ENCODE measurements at regions not wholly inside any gene's neighbourhood (a gene's known extent, or its start where the extent isn't known, plus 50 kb on each side); places are given as distances from the start of the nearest gene placed in this dataset.

DNA sequence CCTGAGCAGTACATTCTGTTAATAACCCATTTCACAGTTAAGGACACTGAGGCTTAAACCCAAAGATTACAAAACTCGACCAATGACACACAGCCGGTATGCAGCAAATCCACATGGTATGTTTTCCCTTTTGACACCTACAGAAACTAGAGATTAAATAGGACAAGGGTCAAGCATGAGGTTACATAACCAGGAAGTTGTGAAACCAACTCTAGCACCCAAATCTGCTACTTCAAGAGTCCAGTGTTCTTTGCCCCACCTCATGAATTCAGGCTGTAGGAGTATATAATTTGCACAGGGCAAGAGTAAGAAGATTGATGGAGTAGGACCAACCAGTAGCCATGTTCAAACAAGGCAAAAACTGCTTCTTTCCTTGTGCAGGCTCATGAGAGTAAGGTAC, 249.8 kb downstream of the BCL11A start:
- TF ChIP-seq, protein P1, sequence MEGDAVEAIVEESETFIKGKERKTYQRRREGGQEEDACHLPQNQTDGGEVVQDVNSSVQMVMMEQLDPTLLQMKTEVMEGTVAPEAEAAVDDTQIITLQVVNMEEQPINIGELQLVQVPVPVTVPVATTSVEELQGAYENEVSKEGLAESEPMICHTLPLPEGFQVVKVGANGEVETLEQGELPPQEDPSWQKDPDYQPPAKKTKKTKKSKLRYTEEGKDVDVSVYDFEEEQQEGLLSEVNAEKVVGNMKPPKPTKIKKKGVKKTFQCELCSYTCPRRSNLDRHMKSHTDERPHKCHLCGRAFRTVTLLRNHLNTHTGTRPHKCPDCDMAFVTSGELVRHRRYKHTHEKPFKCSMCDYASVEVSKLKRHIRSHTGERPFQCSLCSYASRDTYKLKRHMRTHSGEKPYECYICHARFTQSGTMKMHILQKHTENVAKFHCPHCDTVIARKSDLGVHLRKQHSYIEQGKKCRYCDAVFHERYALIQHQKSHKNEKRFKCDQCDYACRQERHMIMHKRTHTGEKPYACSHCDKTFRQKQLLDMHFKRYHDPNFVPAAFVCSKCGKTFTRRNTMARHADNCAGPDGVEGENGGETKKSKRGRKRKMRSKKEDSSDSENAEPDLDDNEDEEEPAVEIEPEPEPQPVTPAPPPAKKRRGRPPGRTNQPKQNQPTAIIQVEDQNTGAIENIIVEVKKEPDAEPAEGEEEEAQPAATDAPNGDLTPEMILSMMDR (IDR thresholded peaks at IDR 0.05): no peak
- TF ChIP-seq POLR2A (IDR thresholded peaks at IDR 0.05): no peak
